ENCODE measurements at regions not wholly inside any gene's neighbourhood (a gene's known extent, or its start where the extent isn't known, plus 50 kb on each side); places are given as distances from the start of the nearest gene placed in this dataset.

GRCh38 chr19:32252333-32252669 is 93.1 kb upstream of the ZNF507 start:
- no peak overlapping the region for H3K4me3 ChIP-seq (ENCODE audit: low read depth, low read length)
- no peak for TF ChIP-seq CTCF (IDR thresholded peaks at IDR 0.05; ENCODE audit: low read depth, low read length)

GRCh38 chr19:32253683-32254508 is 91.5 kb upstream of the ZNF507 start:
- no peak overlapping the region for H3K4me3 ChIP-seq (ENCODE audit: low read depth, low read length)
- no peak for TF ChIP-seq CTCF (IDR thresholded peaks at IDR 0.05; ENCODE audit: low read depth, low read length)

GRCh38 chr19:32254509-32254890 is 90.9 kb upstream of the ZNF507 start:
- TF ChIP-seq CTCF (IDR thresholded peaks at IDR 0.05; ENCODE audit: low read depth, low read length): no peak
- no peak overlapping the region for H3K4me3 ChIP-seq (ENCODE audit: low read depth, low read length)

- TF ChIP-seq CTCF (IDR thresholded peaks at IDR 0.05; ENCODE audit: low read depth, low read length): no peak
- H3K4me3 ChIP-seq (ENCODE audit: low read depth, low read length): no peak overlapping the region
These were observed 89.7 kb upstream of the ZNF507 start for GRCh38 chr19:32255536-32256295.

GRCh38 chr19:32256341-32256975 is 89.0 kb upstream of the ZNF507 start:
- H3K4me3 ChIP-seq (ENCODE audit: low read depth, low read length): no peak overlapping the region
- TF ChIP-seq CTCF (IDR thresholded peaks at IDR 0.05; ENCODE audit: low read depth, low read length): no peak

- no peak overlapping the region for H3K4me3 ChIP-seq (ENCODE audit: low read depth, low read length)
- TF ChIP-seq CTCF (IDR thresholded peaks at IDR 0.05; ENCODE audit: low read depth, low read length): no peak
These were observed 87.9 kb upstream of the ZNF507 start for GRCh38 chr19:32257326-32258073.

Data from WI38 (cell line).